ENCODE measurements at regions not wholly inside any gene's neighbourhood (a gene's known extent, or its start where the extent isn't known, plus 50 kb on each side); places are given as distances from the start of the nearest gene placed in this dataset.

GRCh38 chr7:115731796-115732471 is 298.6 kb downstream of the TFEC start:
- Histone ChIP-seq H3K4me3 (ENCODE audit: control insufficient read depth in 1 of 7, extremely low read depth in 1 of 7, insufficient read depth in 4 of 7, low read depth in 2 of 7, low read length in 6 of 7) (no peak overlapping the region), H3K9me3 (ENCODE audit: control extremely low read depth in 1 of 5, control insufficient read depth in 4 of 5, insufficient read depth in 2 of 5, low read depth in 1 of 5, low read length in 4 of 5) (no peaks in the 10 kb centered on the region), H3K4me1 (ENCODE audit: control extremely low read depth in 1 of 4, control insufficient read depth in 4 of 4, insufficient read depth in 4 of 4, low read length in 3 of 4) (no peaks in the 10 kb centered on the region), H3K27ac (ENCODE audit: insufficient read depth in 1 of 2, low read depth in 1 of 2, low read length in 2 of 2, poor library complexity in 1 of 2, severe bottlenecking in 2 of 2) (no peak overlapping the region), H3K36me3 (ENCODE audit: control insufficient read depth in 4 of 4, insufficient read depth in 4 of 4, low read length in 3 of 4) (no peaks in the 10 kb centered on the region), H3K27me3 (replicated peaks in 2 of 5; ENCODE audit: control insufficient read depth in 4 of 5, insufficient read depth in 5 of 5, low read length in 4 of 5) (no peaks in the 10 kb centered on the region)
- CTCF ChIA-PET = interaction anchor here (0.9 kb wide), 1 partner anchor 24 kb away, joined by 4 read pairs; no protein-coding TSS in a partner anchor
- 82% methylated on average over 3 of the region's 4 CpGs for WGBS (ENCODE audit: insufficient coverage)
- no peak for DNase-seq
- POLR2A ChIA-PET = no interaction called here

GRCh38 chr7:115728518-115728917 is 302.0 kb downstream of the TFEC start:
- DNase-seq = no peak
- H3K9me3 ChIP-seq (ENCODE audit: control extremely low read depth in 1 of 5, control insufficient read depth in 4 of 5, insufficient read depth in 2 of 5, low read depth in 1 of 5, low read length in 4 of 5) = no peaks in the 10 kb centered on the region
- POLR2A ChIA-PET = interaction anchor here (0.6 kb wide), 1 partner anchor 134 kb away, joined by 3 read pairs; no protein-coding TSS in a partner anchor
- 100% methylated on average over 1 of the region's 2 CpGs for WGBS (ENCODE audit: insufficient coverage)
- no peaks in the 10 kb centered on the region for H3K4me1 ChIP-seq (ENCODE audit: control extremely low read depth in 1 of 4, control insufficient read depth in 4 of 4, insufficient read depth in 4 of 4, low read length in 3 of 4)
- CTCF ChIA-PET = interaction anchor here (1.5 kb wide), 1 partner anchor 23 kb away, joined by 3 read pairs; no protein-coding TSS in a partner anchor
- H3K27me3 ChIP-seq (replicated peaks in 2 of 5; ENCODE audit: control insufficient read depth in 4 of 5, insufficient read depth in 5 of 5, low read length in 4 of 5) = no peaks in the 10 kb centered on the region
- no peak overlapping the region for H3K4me3 ChIP-seq (ENCODE audit: control insufficient read depth in 1 of 7, extremely low read depth in 1 of 7, insufficient read depth in 4 of 7, low read depth in 2 of 7, low read length in 6 of 7)
- no peak overlapping the region for H3K27ac ChIP-seq (ENCODE audit: insufficient read depth in 1 of 2, low read depth in 1 of 2, low read length in 2 of 2, poor library complexity in 1 of 2, severe bottlenecking in 2 of 2)
- no peaks in the 10 kb centered on the region for H3K36me3 ChIP-seq (ENCODE audit: control insufficient read depth in 4 of 4, insufficient read depth in 4 of 4, low read length in 3 of 4)

GRCh38 chr7:115724400-115725056 is 306.0 kb downstream of the TFEC start:
- DNase-seq = no peak
- Histone ChIP-seq H3K4me1 (ENCODE audit: control extremely low read depth in 1 of 4, control insufficient read depth in 4 of 4, insufficient read depth in 4 of 4, low read length in 3 of 4) (no peaks in the 10 kb centered on the region), H3K9me3 (ENCODE audit: control extremely low read depth in 1 of 5, control insufficient read depth in 4 of 5, insufficient read depth in 2 of 5, low read depth in 1 of 5, low read length in 4 of 5) (no peaks in the 10 kb centered on the region), H3K27me3 (replicated peaks in 2 of 5; ENCODE audit: control insufficient read depth in 4 of 5, insufficient read depth in 5 of 5, low read length in 4 of 5) (no peaks in the 10 kb centered on the region), H3K36me3 (ENCODE audit: control insufficient read depth in 4 of 4, insufficient read depth in 4 of 4, low read length in 3 of 4) (no peaks in the 10 kb centered on the region), H3K4me3 (ENCODE audit: control insufficient read depth in 1 of 7, extremely low read depth in 1 of 7, insufficient read depth in 4 of 7, low read depth in 2 of 7, low read length in 6 of 7) (no peak overlapping the region), H3K27ac (ENCODE audit: insufficient read depth in 1 of 2, low read depth in 1 of 2, low read length in 2 of 2, poor library complexity in 1 of 2, severe bottlenecking in 2 of 2) (no peak overlapping the region)
- WGBS (ENCODE audit: insufficient coverage) = no CpG with 5 or more reads among the region's 3 CpGs
- CTCF ChIA-PET = interaction anchor here (0.8 kb wide), 1 partner anchor 14 kb away, joined by 3 read pairs; no protein-coding TSS in a partner anchor
- POLR2A ChIA-PET = no interaction called here

GRCh38 chr7:115722302-115722977 is 308.1 kb downstream of the TFEC start:
- H3K27me3 ChIP-seq (replicated peaks in 2 of 5; ENCODE audit: control insufficient read depth in 4 of 5, insufficient read depth in 5 of 5, low read length in 4 of 5) = no peaks in the 10 kb centered on the region
- POLR2A ChIA-PET = no interaction called here
- H3K36me3 ChIP-seq (ENCODE audit: control insufficient read depth in 4 of 4, insufficient read depth in 4 of 4, low read length in 3 of 4) = no peaks in the 10 kb centered on the region
- DNase-seq = no peak
- H3K4me1 ChIP-seq (ENCODE audit: control extremely low read depth in 1 of 4, control insufficient read depth in 4 of 4, insufficient read depth in 4 of 4, low read length in 3 of 4) = no peaks in the 10 kb centered on the region
- no peak overlapping the region for H3K27ac ChIP-seq (ENCODE audit: insufficient read depth in 1 of 2, low read depth in 1 of 2, low read length in 2 of 2, poor library complexity in 1 of 2, severe bottlenecking in 2 of 2)
- CTCF ChIA-PET = interaction anchor here (1.2 kb wide), 1 partner anchor 9 kb away, joined by 3 read pairs; no protein-coding TSS in a partner anchor
- no peak overlapping the region for H3K4me3 ChIP-seq (ENCODE audit: control insufficient read depth in 1 of 7, extremely low read depth in 1 of 7, insufficient read depth in 4 of 7, low read depth in 2 of 7, low read length in 6 of 7)
- H3K9me3 ChIP-seq (ENCODE audit: control extremely low read depth in 1 of 5, control insufficient read depth in 4 of 5, insufficient read depth in 2 of 5, low read depth in 1 of 5, low read length in 4 of 5) = no peaks in the 10 kb centered on the region
- WGBS (ENCODE audit: insufficient coverage) = 100% methylated on average over 1 of the region's 4 CpGs

GRCh38 chr7:115721293-115722217 is 309.0 kb downstream of the TFEC start:
- ChIA-PET POLR2A (interaction anchor here (0.5 kb wide), 1 partner anchor 18 kb away, joined by 3 read pairs; no protein-coding TSS in a partner anchor), CTCF (interaction anchor here (0.7 to 1.2 kb wide), 2 partner anchors 8 to 988 kb away, joined by 3 read pairs; no protein-coding TSS in a partner anchor)
- no peak overlapping the region for H3K27ac ChIP-seq (ENCODE audit: insufficient read depth in 1 of 2, low read depth in 1 of 2, low read length in 2 of 2, poor library complexity in 1 of 2, severe bottlenecking in 2 of 2)
- no peaks in the 10 kb centered on the region for H3K36me3 ChIP-seq (ENCODE audit: control insufficient read depth in 4 of 4, insufficient read depth in 4 of 4, low read length in 3 of 4)
- DNase-seq = no peak
- 100% methylated on average over 3 of the region's 5 CpGs for WGBS (ENCODE audit: insufficient coverage)
- no peak overlapping the region for H3K4me3 ChIP-seq (ENCODE audit: control insufficient read depth in 1 of 7, extremely low read depth in 1 of 7, insufficient read depth in 4 of 7, low read depth in 2 of 7, low read length in 6 of 7)
- no peaks in the 10 kb centered on the region for H3K27me3 ChIP-seq (replicated peaks in 2 of 5; ENCODE audit: control insufficient read depth in 4 of 5, insufficient read depth in 5 of 5, low read length in 4 of 5)
- H3K4me1 ChIP-seq (ENCODE audit: control extremely low read depth in 1 of 4, control insufficient read depth in 4 of 4, insufficient read depth in 4 of 4, low read length in 3 of 4) = no peaks in the 10 kb centered on the region
- no peaks in the 10 kb centered on the region for H3K9me3 ChIP-seq (ENCODE audit: control extremely low read depth in 1 of 5, control insufficient read depth in 4 of 5, insufficient read depth in 2 of 5, low read depth in 1 of 5, low read length in 4 of 5)

- H3K9me3 ChIP-seq (ENCODE audit: control extremely low read depth in 1 of 5, control insufficient read depth in 4 of 5, insufficient read depth in 2 of 5, low read depth in 1 of 5, low read length in 4 of 5) = no peaks in the 10 kb centered on the region
- POLR2A ChIA-PET = no interaction called here
- no peaks in the 10 kb centered on the region for H3K36me3 ChIP-seq (ENCODE audit: control insufficient read depth in 4 of 4, insufficient read depth in 4 of 4, low read length in 3 of 4)
- H3K27ac ChIP-seq (ENCODE audit: insufficient read depth in 1 of 2, low read depth in 1 of 2, low read length in 2 of 2, poor library complexity in 1 of 2, severe bottlenecking in 2 of 2) = no peak overlapping the region
- CTCF ChIA-PET = no interaction called here
- DNase-seq = no peak
- H3K4me1 ChIP-seq (ENCODE audit: control extremely low read depth in 1 of 4, control insufficient read depth in 4 of 4, insufficient read depth in 4 of 4, low read length in 3 of 4) = no peaks in the 10 kb centered on the region
- H3K4me3 ChIP-seq (ENCODE audit: control insufficient read depth in 1 of 7, extremely low read depth in 1 of 7, insufficient read depth in 4 of 7, low read depth in 2 of 7, low read length in 6 of 7) = no peak overlapping the region
- WGBS (ENCODE audit: insufficient coverage) = 88% methylated on average over 4 of the region's 5 CpGs
- H3K27me3 ChIP-seq (replicated peaks in 2 of 5; ENCODE audit: control insufficient read depth in 4 of 5, insufficient read depth in 5 of 5, low read length in 4 of 5) = no peaks in the 10 kb centered on the region
These were observed 310.6 kb downstream of the TFEC start for GRCh38 chr7:115719963-115720362.

All from common myeloid progenitor, CD34-positive (primary cell).